HG03571 (cell line): ENCODE measurements at regions not wholly inside any gene's neighbourhood (a gene's known extent, or its start where the extent isn't known, plus 50 kb on each side); places are given as distances from the start of the nearest gene placed in this dataset.

Source experiments
- ATAC-seq: cut with Tn5 transposase; IDR thresholded peaks from one replicate; pipeline ENCODE4 v1.9.1; 2021; ENCODE audit not compliant: unreplicated experiment

- ATAC-seq = peak; percentile 38
Measured at GRCh38 chr2:8576525-8577167, 105.2 kb upstream of the ID2 start.

- ATAC-seq = no peak
Measured at GRCh38 chr2:8577573-8577972, 104.3 kb upstream of the ID2 start.

- ATAC-seq = no peak
Measured at GRCh38 chr2:8578335-8579244, 103.3 kb upstream of the ID2 start.

- no peak for ATAC-seq
Measured at GRCh38 chr2:8579485-8580085, 102.3 kb upstream of the ID2 start.

GRCh38 chr2:8580316-8581233 lies 101.3 kb upstream of the ID2 start:
- no peak for ATAC-seq

GRCh38 chr2:8581234-8581561 lies 100.7 kb upstream of the ID2 start:
- no peak for ATAC-seq

- no peak for ATAC-seq
Measured at GRCh38 chr2:8581601-8582041, 100.2 kb upstream of the ID2 start.

GRCh38 chr2:8582191-8582590 lies 99.7 kb upstream of the ID2 start:
- ATAC-seq = no peak

GRCh38 chr2:8582651-8583399 lies 99.0 kb upstream of the ID2 start:
- ATAC-seq = no peak

- peak; percentile 86 for ATAC-seq
Measured at GRCh38 chr2:8583400-8584173, 98.3 kb upstream of the ID2 start.

- ATAC-seq = no peak
Measured at GRCh38 chr2:8584174-8585066, 97.4 kb upstream of the ID2 start.

GRCh38 chr2:8586457-8587051 lies 95.3 kb upstream of the ID2 start:
- ATAC-seq = no peak

- ATAC-seq = no peak
Measured at GRCh38 chr2:8587251-8587791, 94.5 kb upstream of the ID2 start.

GRCh38 chr2:8587920-8588830 lies 93.7 kb upstream of the ID2 start:
- ATAC-seq = no peak

- no peak for ATAC-seq
Measured at GRCh38 chr2:8588831-8589191, 93.0 kb upstream of the ID2 start.

- ATAC-seq = no peak
Measured at GRCh38 chr2:8589721-8590120, 92.1 kb upstream of the ID2 start.

- ATAC-seq = no peak
Measured at GRCh38 chr2:8590938-8591337, 90.9 kb upstream of the ID2 start.
